H9 (cell line): ENCODE measurements at regions not wholly inside any gene's neighbourhood (a gene's known extent, or its start where the extent isn't known, plus 50 kb on each side); places are given as distances from the start of the nearest gene placed in this dataset.

Experiments
- DNase-seq: peaks from one replicate; pipeline ENCODE4 v3.0.0-alpha.2; 2017
- H2AFZ ChIP-seq: one replicate; pipeline ENCODE4 v1.6.1; 2013; ENCODE audit warnings: mild to moderate bottlenecking, low read length, control low read depth, moderate library complexity
- H2AK5ac ChIP-seq: 2 replicates; pipeline ENCODE4 v1.6.1; 2013; ENCODE audit warnings: low read length, control low read depth, mixed read lengths; ENCODE audit not compliant: insufficient read length
- H2BK120ac ChIP-seq: one replicate; pipeline ENCODE4 v1.6.1; 2013; ENCODE audit warnings: low read depth, mild to moderate bottlenecking, low read length, control low read depth, inconsistent platforms; ENCODE audit not compliant: poor library complexity, severe bottlenecking
- H2BK12ac ChIP-seq: 2 replicates; pipeline ENCODE4 v1.6.1; 2013; ENCODE audit warnings: low read length, control low read depth, mixed read lengths, low read depth; ENCODE audit not compliant: insufficient read length
- H2BK15ac ChIP-seq: 2 replicates; pipeline ENCODE4 v1.6.1; 2013; ENCODE audit warnings: low read depth, low read length, control low read depth
- H2BK20ac ChIP-seq: one replicate; pipeline ENCODE4 v1.6.1; 2013; ENCODE audit warnings: low read depth, mild to moderate bottlenecking, low read length, control low read depth, inconsistent platforms; ENCODE audit not compliant: poor library complexity, severe bottlenecking
- H2BK5ac ChIP-seq: 2 replicates; pipeline ENCODE4 v1.6.1; 2013; ENCODE audit warnings: low read length, control low read depth, mixed read lengths; ENCODE audit not compliant: insufficient read length
- H3K14ac ChIP-seq: 2 replicates; pipeline ENCODE4 v1.6.1; 2013; ENCODE audit warnings: low read length, control low read depth; ENCODE audit not compliant: insufficient read depth
- H3K18ac ChIP-seq: 2 replicates; pipeline ENCODE4 v1.6.1; 2013; ENCODE audit warnings: low read depth, mild to moderate bottlenecking, mixed read lengths, low read length, control low read depth; ENCODE audit not compliant: insufficient read length
- H3K23ac ChIP-seq: 2 replicates; pipeline ENCODE4 v1.6.1; 2013; ENCODE audit warnings: low read length, control low read depth, mixed read lengths, low read depth; ENCODE audit not compliant: insufficient read length
- H3K23me2 ChIP-seq: 2 replicates; pipeline ENCODE4 v1.6.1; 2013; ENCODE audit warnings: low read depth, mild to moderate bottlenecking, mixed read lengths, low read length, control low read depth; ENCODE audit not compliant: insufficient read length, poor library complexity, severe bottlenecking
- H3K27ac ChIP-seq: 2 replicates; pipeline ENCODE4 v1.5.1; 2013; ENCODE audit warnings: low read length, control low read depth, mixed read lengths, low read depth; ENCODE audit not compliant: insufficient read length
- H3K27me3 ChIP-seq: 2 replicates; pipeline ENCODE4 v1.6.1; 2013; ENCODE audit warnings: low read length, control low read depth, inconsistent platforms; ENCODE audit not compliant: insufficient read depth
- H3K4ac ChIP-seq: 2 replicates; pipeline ENCODE4 v1.6.1; 2013; ENCODE audit warnings: low read depth, mild to moderate bottlenecking, control low read depth, inconsistent platforms, low read length, moderate library complexity
- H3K4me1 ChIP-seq: 2 replicates; pipeline ENCODE4 v1.6.1; 2013; ENCODE audit warnings: low read length, control low read depth, inconsistent platforms; ENCODE audit not compliant: insufficient read depth
- H3K4me2 ChIP-seq: 2 replicates; pipeline ENCODE4 v1.6.1; 2013; ENCODE audit warnings: low read length, control low read depth, mixed read lengths; ENCODE audit not compliant: insufficient read length, insufficient read depth
- H3K56ac ChIP-seq: 2 replicates; pipeline ENCODE4 v1.6.1; 2013; ENCODE audit warnings: low read depth, mild to moderate bottlenecking, mixed read lengths, low read length, control low read depth; ENCODE audit not compliant: insufficient read length
- H3K79me1 ChIP-seq: 2 replicates; pipeline ENCODE4 v1.6.1; 2013; ENCODE audit warnings: low read depth, mild to moderate bottlenecking, moderate library complexity, low read length, control low read depth, inconsistent platforms; ENCODE audit not compliant: insufficient read depth, poor library complexity, severe bottlenecking
- H3K79me2 ChIP-seq: 2 replicates; pipeline ENCODE4 v1.6.1; 2013; ENCODE audit warnings: low read length, control low read depth, inconsistent platforms; ENCODE audit not compliant: insufficient read depth
- H3K9ac ChIP-seq: 2 replicates; pipeline ENCODE4 v1.6.1; 2013; ENCODE audit warnings: low read length, control low read depth, mixed read lengths; ENCODE audit not compliant: insufficient read length; ENCODE audit errors: extremely low read depth
- H3K9me3 ChIP-seq: one replicate; pipeline ENCODE4 v1.6.1; 2013; ENCODE audit warnings: low read depth, low read length, inconsistent platforms; ENCODE audit not compliant: control insufficient read depth
- H3T11ph ChIP-seq: one replicate; pipeline ENCODE4 v1.6.1; 2013; ENCODE audit warnings: mild to moderate bottlenecking, low read length, control low read depth, inconsistent platforms
- H4K20me1 ChIP-seq: one replicate; pipeline ENCODE4 v1.6.1; 2013; ENCODE audit not compliant: control insufficient read depth, insufficient read length, insufficient read depth
- H4K5ac ChIP-seq: 2 replicates; pipeline ENCODE4 v1.6.1; 2013; ENCODE audit warnings: low read depth, mild to moderate bottlenecking, mixed read lengths, low read length, control low read depth; ENCODE audit not compliant: insufficient read length
- H4K8ac ChIP-seq: replicated peaks from 2 replicates; pipeline ENCODE4 v1.6.1; 2013; ENCODE audit warnings: low read length, control low read depth, mixed read lengths, low read depth; ENCODE audit not compliant: insufficient read length
- H4K91ac ChIP-seq: 2 replicates; pipeline ENCODE4 v1.6.1; 2013; ENCODE audit warnings: low read depth, mild to moderate bottlenecking, moderate library complexity, mixed read lengths, low read length, control low read depth; ENCODE audit not compliant: insufficient read length
- H3K27ac Mint-ChIP-seq, 3 experiments: 2 replicates in 2 of 3; 3 replicates in 1 of 3; pipeline ENCODE4 v1.8.0; 2020 to 2021; ENCODE audit warnings: mixed read lengths in 3 of 3, mild to moderate bottlenecking in 1 of 3, moderate library complexity in 1 of 3
- H3K27me3 Mint-ChIP-seq: 2 replicates; pipeline ENCODE4 v1.8.0; 2021; ENCODE audit warnings: low read depth, mild to moderate bottlenecking, moderate library complexity, mixed read lengths
- H3K36me3 Mint-ChIP-seq, 3 experiments: 2 replicates in 2 of 3; 3 replicates in 1 of 3; pipeline ENCODE4 v1.8.0; 2020 to 2021; ENCODE audit warnings: low read depth in 3 of 3, mixed read lengths in 3 of 3; ENCODE audit not compliant: insufficient read depth in 1 of 3
- H3K4me1 Mint-ChIP-seq, 2 experiments: 2 replicates each; pipeline ENCODE4 v1.8.0; 2020; ENCODE audit warnings: mixed read lengths in 2 of 2
- H3K4me3 Mint-ChIP-seq, 2 experiments: 2 replicates in 1 of 2; 3 replicates in 1 of 2; pipeline ENCODE4 v1.8.0; 2020 to 2021; ENCODE audit warnings: mild to moderate bottlenecking in 2 of 2, mixed read lengths in 2 of 2, moderate library complexity in 1 of 2
- H3K9me3 Mint-ChIP-seq, 2 experiments: 2 replicates in 1 of 2; 3 replicates in 1 of 2; pipeline ENCODE4 v1.8.0; 2020; ENCODE audit warnings: mild to moderate bottlenecking in 2 of 2, mixed read lengths in 2 of 2, moderate library complexity in 1 of 2
- CTCF ChIP-seq: fragments of 200-600 bp; sonication (generic); conservative IDR thresholded peaks from 3 replicates; pipeline ENCODE4 v1.8.0; 2021; ENCODE audit warnings: antibody characterized with exemption, mild to moderate bottlenecking

GRCh38 chr5:111857623-111858022 is 100.6 kb upstream of the NREP start:
- Histone ChIP-seq H3K18ac (no peak overlapping the region), H4K5ac (no peak overlapping the region), H3K4ac (no peak overlapping the region), H3K4me1 (no peaks in the 10 kb centered on the region; the same call in 1 of the 2 replicates), H3K79me2 (no peaks in the 10 kb centered on the region), H2BK12ac (no peak overlapping the region), H3K9me3 (no peaks in the 10 kb centered on the region), H2AK5ac (no peak overlapping the region), H3K23me2 (no peaks in the 10 kb centered on the region), H3K4me2 (no peak overlapping the region), H2BK20ac (no peak overlapping the region), H4K20me1 (no peaks in the 10 kb centered on the region), H3K27me3 (no peaks in the 10 kb centered on the region), H4K8ac (no peak overlapping the region), H3K14ac (no peak overlapping the region), H3K27ac (no peak overlapping the region), H3K9ac (no peak overlapping the region), H3T11ph (no peak overlapping the region), H2BK15ac (no peak overlapping the region), H2BK5ac (no peak overlapping the region), H3K56ac (no peak overlapping the region), H2BK120ac (no peak overlapping the region), H2AFZ (no peak overlapping the region), H3K23ac (no peak overlapping the region), H3K79me1 (no peaks in the 10 kb centered on the region), H4K91ac (no peak overlapping the region)
- H3K27ac Mint-ChIP-seq = no peak overlapping the region
- no peak for TF ChIP-seq CTCF
- H3K4me3 Mint-ChIP-seq = no peak overlapping the region
- DNase-seq = no peak
- no peaks in the 10 kb centered on the region for H3K36me3 Mint-ChIP-seq
- no peaks in the 10 kb centered on the region for H3K27me3 Mint-ChIP-seq
- H3K9me3 Mint-ChIP-seq = no peaks in the 10 kb centered on the region
- peaks cover 13 to 18% of the 10 kb centered on the region in 2 experiments for H3K4me1 Mint-ChIP-seq
